T-helper 2 cell treated with Interferon-gamma antibody and Interleukin-4, amounts not matched to agents 5 μg/mL and 100 μg/mL, for 36 hours (primary cell): ENCODE measurements at regions not wholly inside any gene's neighbourhood (a gene's known extent, or its start where the extent isn't known, plus 50 kb on each side); places are given as distances from the start of the nearest gene placed in this dataset.

Experiments
- DNase-seq: peaks from one replicate; pipeline ENCODE4 v3.0.0; 2021; ENCODE audit warnings: low spot score
- H3K27ac Mint-ChIP-seq: one replicate; pipeline ENCODE4 v1.8.0; 2021; ENCODE audit warnings: mild to moderate bottlenecking, mixed read lengths
- H3K27me3 Mint-ChIP-seq: one replicate; pipeline ENCODE4 v1.8.0; 2021; ENCODE audit warnings: low read depth, mixed read lengths
- H3K36me3 Mint-ChIP-seq: one replicate; pipeline ENCODE4 v1.8.0; 2021; ENCODE audit warnings: low read depth, mixed read lengths
- H3K4me1 Mint-ChIP-seq: one replicate; pipeline ENCODE4 v1.8.0; 2021; ENCODE audit warnings: low read depth, mixed read lengths
- H3K4me3 Mint-ChIP-seq: one replicate; pipeline ENCODE4 v1.8.0; 2022; ENCODE audit warnings: mild to moderate bottlenecking, moderate library complexity, mixed read lengths
- H3K9me3 Mint-ChIP-seq: one replicate; pipeline ENCODE4 v1.8.0; 2021; ENCODE audit warnings: mixed read lengths

GRCh38 chr11:29389793-29390192 is 627.0 kb downstream of the KCNA4 start:
- no peaks in the 10 kb centered on the region for H3K36me3 Mint-ChIP-seq
- peaks cover 11% of the 10 kb centered on the region for H3K9me3 Mint-ChIP-seq
- no peaks in the 10 kb centered on the region for H3K4me1 Mint-ChIP-seq
- H3K27me3 Mint-ChIP-seq, result no peaks in the 10 kb centered on the region
- no peak overlapping the region for H3K4me3 Mint-ChIP-seq
- no peak overlapping the region for H3K27ac Mint-ChIP-seq
- DNase-seq, result no peak

GRCh38 chr11:29373725-29374124 is 643.1 kb downstream of the KCNA4 start:
- Mint-ChIP-seq H3K36me3 (no peaks in the 10 kb centered on the region), H3K9me3 (peaks cover 33% of the 10 kb centered on the region), H3K27ac (no peak overlapping the region), H3K4me1 (no peaks in the 10 kb centered on the region), H3K4me3 (no peak overlapping the region), H3K27me3 (no peaks in the 10 kb centered on the region)
- DNase-seq, result no peak

DNA sequence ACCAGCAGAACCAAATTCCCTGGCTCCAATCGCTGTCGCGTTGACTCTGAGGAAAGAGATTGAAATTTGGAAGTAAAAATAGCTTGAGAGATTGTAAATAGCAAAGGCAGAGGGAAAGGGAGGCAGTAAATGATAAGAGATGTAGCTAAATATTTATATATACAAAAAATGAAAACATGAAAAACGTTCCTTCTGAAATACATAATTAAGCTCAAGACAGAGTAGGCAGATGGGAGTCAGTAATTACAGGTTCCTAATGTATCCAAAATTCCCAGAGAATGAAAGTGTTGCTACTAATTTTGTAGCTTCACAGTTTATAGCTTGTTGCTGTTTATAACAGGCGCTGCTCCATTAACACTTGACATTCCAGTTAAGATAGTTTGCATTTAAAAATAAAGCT is 648.7 kb downstream of the KCNA4 start:
- Mint-ChIP-seq H3K27ac (no peak overlapping the region), H3K4me3 (no peak overlapping the region), H3K27me3 (no peaks in the 10 kb centered on the region), H3K9me3 (peaks cover 33% of the 10 kb centered on the region), H3K4me1 (no peaks in the 10 kb centered on the region), H3K36me3 (no peaks in the 10 kb centered on the region)
- DNase-seq, result no peak

- H3K4me3 Mint-ChIP-seq, result no peak overlapping the region
- no peaks in the 10 kb centered on the region for H3K36me3 Mint-ChIP-seq
- DNase-seq, result no peak
- no peaks in the 10 kb centered on the region for H3K27me3 Mint-ChIP-seq
- H3K27ac Mint-ChIP-seq, result no peak overlapping the region
- H3K9me3 Mint-ChIP-seq, result peaks cover 29% of the 10 kb centered on the region
- no peaks in the 10 kb centered on the region for H3K4me1 Mint-ChIP-seq
Measured at GRCh38 chr11:29364006-29364405, 652.8 kb downstream of the KCNA4 start.

DNA sequence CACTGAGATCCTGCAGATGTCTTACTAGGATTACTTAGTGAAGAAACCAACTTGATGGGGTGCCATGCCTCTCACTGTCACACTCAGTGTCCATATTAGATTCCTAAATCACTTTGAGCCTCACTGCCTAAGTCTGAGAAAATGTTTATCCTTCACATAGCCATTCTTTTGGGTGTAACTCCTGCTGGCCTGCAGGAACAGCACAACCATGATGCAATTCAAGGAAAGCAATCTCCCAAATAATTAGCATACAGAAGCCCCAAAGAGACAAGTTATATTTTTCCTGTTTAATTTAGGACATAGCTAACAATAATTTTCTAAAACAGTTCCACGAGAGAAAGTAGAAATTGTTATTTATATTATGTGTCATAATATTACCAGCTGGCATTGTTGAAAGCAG is 655.5 kb downstream of the KCNA4 start:
- Mint-ChIP-seq H3K27me3 (no peaks in the 10 kb centered on the region), H3K4me3 (no peak overlapping the region), H3K36me3 (no peaks in the 10 kb centered on the region), H3K27ac (no peak overlapping the region), H3K9me3 (peaks cover 23% of the 10 kb centered on the region), H3K4me1 (no peaks in the 10 kb centered on the region)
- DNase-seq, result no peak

DNA sequence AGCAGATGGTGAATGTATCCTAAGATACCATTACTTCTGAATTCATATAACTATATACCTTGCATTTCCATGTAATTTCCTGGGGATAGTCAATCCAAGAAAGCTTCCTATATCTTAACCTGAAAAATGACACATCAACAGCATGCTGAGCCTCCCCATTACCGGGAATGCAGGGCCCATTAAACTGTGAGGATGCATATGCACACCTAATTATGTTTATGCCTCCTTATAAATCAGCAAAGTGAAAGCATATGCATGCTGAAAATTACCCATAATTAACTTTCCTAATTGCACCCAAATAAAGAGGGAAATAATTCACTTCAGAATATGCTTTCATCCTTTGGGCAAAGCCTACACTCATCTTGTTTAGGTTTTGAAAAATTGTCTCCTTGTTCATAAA is 663.0 kb downstream of the KCNA4 start:
- Mint-ChIP-seq H3K4me1 (no peaks in the 10 kb centered on the region), H3K27me3 (no peaks in the 10 kb centered on the region), H3K4me3 (no peak overlapping the region), H3K27ac (no peak overlapping the region), H3K36me3 (no peaks in the 10 kb centered on the region), H3K9me3 (peaks cover 3% of the 10 kb centered on the region)
- DNase-seq, result no peak

DNA sequence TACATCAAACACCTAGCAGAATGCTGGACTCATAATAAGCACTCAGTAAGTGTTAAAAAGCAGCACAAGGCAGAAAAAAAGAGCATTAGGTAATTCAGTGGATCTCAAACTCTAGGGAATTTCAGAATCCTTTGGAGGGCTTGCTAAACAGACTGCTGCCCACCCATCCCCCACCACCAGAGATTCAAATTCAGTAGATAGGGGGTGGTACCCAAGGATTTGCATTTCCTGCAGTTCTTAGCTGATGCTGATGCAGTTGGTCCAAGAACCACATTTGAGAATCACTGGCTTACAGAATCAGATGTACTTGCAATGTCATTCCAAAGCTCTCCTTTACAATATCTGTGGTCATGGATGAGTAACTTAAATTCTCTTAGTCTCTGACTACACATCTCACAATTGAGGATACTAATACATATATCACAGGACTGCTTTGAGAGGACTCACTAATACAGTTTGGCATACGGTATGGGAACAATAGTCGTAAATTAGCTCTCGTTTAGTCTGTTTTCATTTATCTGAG is 664.5 kb downstream of the KCNA4 start:
- Mint-ChIP-seq H3K27ac (no peak overlapping the region), H3K4me1 (no peaks in the 10 kb centered on the region), H3K9me3 (peaks cover 3% of the 10 kb centered on the region), H3K36me3 (no peaks in the 10 kb centered on the region), H3K4me3 (no peak overlapping the region), H3K27me3 (no peaks in the 10 kb centered on the region)
- DNase-seq, result no peak

DNA sequence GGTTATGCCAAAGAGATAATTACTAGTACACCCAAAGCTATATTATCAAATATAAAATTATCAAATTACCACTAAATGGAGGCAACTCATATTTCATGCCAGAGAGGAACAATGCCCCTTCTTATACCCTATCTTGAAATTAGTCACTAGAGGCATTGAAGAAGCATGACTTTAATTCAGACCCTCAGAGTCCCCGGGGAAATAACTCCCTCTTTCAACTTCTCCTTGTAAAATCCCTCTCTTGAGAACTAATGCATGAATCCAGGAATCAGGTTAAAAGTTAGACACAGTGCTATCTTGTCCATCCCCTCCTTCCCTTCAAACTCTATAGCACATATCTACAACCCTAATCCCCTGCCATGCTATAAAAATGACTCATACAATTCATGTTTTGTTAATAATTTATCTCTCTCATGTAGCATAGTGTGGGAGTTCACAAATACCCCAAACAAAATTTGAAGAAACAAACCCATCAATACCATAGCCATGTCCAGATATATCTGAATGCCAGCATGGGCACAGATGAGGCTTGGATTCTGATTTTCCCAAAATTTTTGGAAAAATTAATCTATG is 665.4 kb downstream of the KCNA4 start:
- no peak overlapping the region for H3K27ac Mint-ChIP-seq
- no peak for DNase-seq
- no peaks in the 10 kb centered on the region for H3K36me3 Mint-ChIP-seq
- no peaks in the 10 kb centered on the region for H3K4me1 Mint-ChIP-seq
- no peak overlapping the region for H3K4me3 Mint-ChIP-seq
- peaks cover 3% of the 10 kb centered on the region for H3K9me3 Mint-ChIP-seq
- no peaks in the 10 kb centered on the region for H3K27me3 Mint-ChIP-seq

- Mint-ChIP-seq H3K36me3 (no peaks in the 10 kb centered on the region), H3K4me1 (no peaks in the 10 kb centered on the region), H3K27ac (no peak overlapping the region), H3K4me3 (no peak overlapping the region), H3K27me3 (no peaks in the 10 kb centered on the region), H3K9me3 (peaks cover 4% of the 10 kb centered on the region)
- DNase-seq, result peak; percentile 14
Measured at GRCh38 chr11:29343465-29344333, 673.1 kb downstream of the KCNA4 start.

GRCh38 chr11:29336727-29337575 is 679.9 kb downstream of the KCNA4 start:
- Mint-ChIP-seq H3K27ac (no peak overlapping the region), H3K36me3 (no peaks in the 10 kb centered on the region), H3K4me1 (no peaks in the 10 kb centered on the region), H3K9me3 (peaks cover 4% of the 10 kb centered on the region), H3K27me3 (no peaks in the 10 kb centered on the region), H3K4me3 (no peak overlapping the region)
- DNase-seq, result no peak

DNA sequence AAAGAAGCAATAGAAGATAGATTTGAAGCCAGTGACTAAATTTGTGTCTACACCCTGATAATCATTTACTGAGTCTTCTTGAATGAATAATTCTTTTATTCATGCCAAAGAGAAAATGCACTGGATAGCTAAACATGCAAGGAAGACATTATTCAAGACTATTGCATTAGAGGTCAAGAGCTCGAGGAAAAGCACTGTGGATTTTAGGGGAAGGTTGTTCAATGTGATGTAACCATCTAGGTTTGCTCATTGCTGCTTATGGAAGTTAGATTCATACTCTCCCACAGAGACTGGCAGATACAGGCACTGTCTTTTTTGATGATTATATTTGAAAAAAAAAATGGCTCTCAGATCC is 682.1 kb downstream of the KCNA4 start:
- DNase-seq, result no peak
- Mint-ChIP-seq H3K27ac (no peak overlapping the region), H3K27me3 (no peaks in the 10 kb centered on the region), H3K4me1 (no peaks in the 10 kb centered on the region), H3K9me3 (no peaks in the 10 kb centered on the region), H3K4me3 (no peak overlapping the region), H3K36me3 (no peaks in the 10 kb centered on the region)

- Mint-ChIP-seq H3K9me3 (no peaks in the 10 kb centered on the region), H3K27ac (no peak overlapping the region), H3K36me3 (no peaks in the 10 kb centered on the region), H3K4me3 (no peak overlapping the region), H3K27me3 (no peaks in the 10 kb centered on the region), H3K4me1 (no peaks in the 10 kb centered on the region)
- no peak for DNase-seq
Measured at GRCh38 chr11:29333993-29334775, 682.6 kb downstream of the KCNA4 start.

GRCh38 chr11:29331451-29332010 is 685.3 kb downstream of the KCNA4 start:
- H3K4me3 Mint-ChIP-seq, result no peak overlapping the region
- no peaks in the 10 kb centered on the region for H3K4me1 Mint-ChIP-seq
- H3K36me3 Mint-ChIP-seq, result no peaks in the 10 kb centered on the region
- no peak overlapping the region for H3K27ac Mint-ChIP-seq
- peaks cover 4% of the 10 kb centered on the region for H3K9me3 Mint-ChIP-seq
- H3K27me3 Mint-ChIP-seq, result no peaks in the 10 kb centered on the region
- DNase-seq, result no peak
